Kasumi-1 (cell line): ENCODE measurements at regions not wholly inside any gene's neighbourhood (a gene's known extent, or its start where the extent isn't known, plus 50 kb on each side); places are given as distances from the start of the nearest gene placed in this dataset.

ENCODE experiments used
- DNase-seq, 2 experiments: peaks; one replicate each; lab custom pipeline; 2025; lab: John Stamatoyannopoulos, UW

DNA sequence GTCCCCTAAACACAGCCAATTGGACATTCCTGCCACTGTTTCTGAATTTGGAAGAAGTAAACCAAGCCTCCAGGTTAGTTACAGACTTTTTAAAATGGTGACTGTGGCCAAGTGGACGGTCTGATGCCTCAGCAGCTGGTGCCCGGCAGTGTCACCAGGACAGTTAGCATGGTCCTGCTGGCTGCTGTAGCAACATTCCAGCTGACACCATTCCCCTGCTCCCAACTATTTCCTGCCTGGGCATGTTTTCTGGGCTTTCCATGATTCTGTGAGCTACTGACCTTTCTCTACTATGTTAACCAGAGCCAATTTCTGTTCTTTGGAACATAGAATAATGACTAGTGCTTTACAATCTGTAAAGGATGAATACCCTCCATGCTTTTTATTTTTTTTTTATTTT, 95.0 kb downstream of the TLR5 start:
- no peak for DNase-seq

- no peak for DNase-seq
Observed at GRCh38 chr1:223052462-223052861, 90.6 kb downstream of the TLR5 start.

DNA sequence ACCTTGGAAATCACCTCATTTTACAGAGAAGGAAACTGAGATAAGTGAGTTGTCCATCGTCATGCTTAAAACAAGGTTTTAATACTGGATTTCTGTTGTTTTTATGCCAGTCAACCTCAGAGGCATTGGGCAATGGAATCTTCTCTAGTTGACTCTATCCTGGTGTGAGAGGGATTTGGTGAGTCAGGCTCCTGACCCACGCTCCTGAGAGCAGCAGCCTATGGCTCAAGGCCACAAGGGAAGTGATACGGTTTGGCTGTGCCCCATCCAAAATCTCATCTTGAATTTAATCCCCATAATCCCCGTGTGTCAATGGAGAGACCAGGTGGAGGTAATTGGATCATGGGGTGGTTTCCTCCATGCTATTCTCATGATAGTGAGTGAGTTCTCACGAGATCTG, 90.1 kb downstream of the TLR5 start:
- DNase-seq, result no peak

GRCh38 chr1:223056802-223057201, 86.2 kb downstream of the TLR5 start:
- no peak for DNase-seq

DNA sequence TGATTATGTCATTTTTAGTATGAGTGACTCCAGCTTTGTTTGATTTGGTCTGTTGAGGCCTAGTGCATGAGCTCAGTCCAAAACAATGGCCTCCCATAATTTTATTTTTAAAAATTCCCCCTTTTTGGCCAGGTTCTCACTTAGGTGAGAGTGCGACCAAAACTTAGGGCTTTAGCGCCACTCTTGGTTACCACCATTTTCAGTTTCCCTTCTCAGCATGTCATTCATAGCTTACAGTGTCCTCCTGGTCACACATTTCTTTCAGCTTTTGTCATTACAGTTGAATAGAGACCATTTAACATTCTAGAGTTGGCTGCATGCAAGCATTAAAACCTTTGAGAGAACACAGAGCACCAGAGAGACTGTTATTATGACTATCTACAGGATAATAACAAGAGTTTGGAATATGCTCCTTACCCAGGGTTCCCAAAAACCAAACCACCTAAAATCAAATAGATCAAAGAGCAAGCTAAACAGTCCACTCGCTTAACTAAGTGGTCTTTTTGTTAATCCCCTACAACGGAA, 85.4 kb downstream of the TLR5 start:
- DNase-seq, result no peak
